Stimulated activated CD8-positive, alpha-beta memory T cell treated with anti-CD3 and anti-CD28 coated beads, Interleukin-2, amount 100 ng/mL, for 48 hours (primary cell): ENCODE measurements at regions not wholly inside any gene's neighbourhood (a gene's known extent, or its start where the extent isn't known, plus 50 kb on each side); places are given as distances from the start of the nearest gene placed in this dataset.
"Not testable (repeated sequence)": the region's sequence is repeated elsewhere in the genome, so short reads cannot be mapped to it uniquely, and the experiment has no call there.

ENCODE experiments used
- DNase-seq, 2 donors: peaks; one replicate each; pipeline ENCODE4 v3.0.0-alpha.2; 2020; ENCODE audit warnings: low read depth in 2 of 2

DNA sequence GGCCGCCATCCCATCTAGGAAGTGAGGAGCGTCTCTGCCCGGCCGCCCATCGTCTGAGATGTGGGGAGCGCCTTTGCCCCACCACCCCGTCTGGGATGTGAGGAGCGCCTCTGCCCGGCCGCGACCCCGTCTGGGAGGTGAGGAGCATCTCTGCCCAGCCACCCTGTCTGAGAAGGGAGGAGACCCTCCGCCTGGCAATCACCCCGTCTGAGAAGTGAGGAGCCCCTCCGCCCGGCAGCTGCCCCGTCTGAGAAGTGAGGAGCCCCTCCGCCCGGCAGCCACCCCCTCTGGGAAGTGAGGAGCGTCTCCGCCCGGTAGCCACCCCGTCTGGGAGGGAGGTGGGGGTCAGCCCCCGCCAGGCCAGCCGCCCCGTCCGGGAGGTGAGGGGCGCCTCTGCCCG lies 194.2 kb upstream of the FBXL4 start:
- DNase-seq = not testable (repeated sequence)

DNA sequence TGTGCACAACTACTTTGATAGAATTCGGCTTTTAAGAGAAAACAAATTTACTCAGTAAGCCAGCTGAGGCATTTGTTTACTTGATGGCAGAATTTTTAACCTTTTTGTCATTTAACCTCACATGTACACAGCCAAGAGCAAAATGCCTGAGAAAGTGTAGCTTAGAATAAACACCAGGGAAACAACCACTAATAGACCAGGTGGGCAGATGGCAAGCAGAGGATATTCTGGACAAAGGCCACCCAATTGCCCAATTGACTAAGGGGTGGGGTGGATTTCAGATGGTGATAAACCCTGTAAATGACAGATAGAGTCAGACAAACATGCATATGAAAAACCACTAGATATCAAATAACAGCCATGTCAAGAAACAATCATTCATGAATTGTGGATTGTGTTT lies 190.7 kb upstream of the FBXL4 start:
- no peak for DNase-seq

GRCh38 chr6:99137314-99137713 lies 189.6 kb upstream of the FBXL4 start:
- no peak for DNase-seq

- DNase-seq = no peak
Observed at GRCh38 chr6:99136488-99136887, 188.7 kb upstream of the FBXL4 start.

- DNase-seq = no peak
Observed at GRCh38 chr6:99132026-99132635, 184.4 kb upstream of the FBXL4 start.

DNA sequence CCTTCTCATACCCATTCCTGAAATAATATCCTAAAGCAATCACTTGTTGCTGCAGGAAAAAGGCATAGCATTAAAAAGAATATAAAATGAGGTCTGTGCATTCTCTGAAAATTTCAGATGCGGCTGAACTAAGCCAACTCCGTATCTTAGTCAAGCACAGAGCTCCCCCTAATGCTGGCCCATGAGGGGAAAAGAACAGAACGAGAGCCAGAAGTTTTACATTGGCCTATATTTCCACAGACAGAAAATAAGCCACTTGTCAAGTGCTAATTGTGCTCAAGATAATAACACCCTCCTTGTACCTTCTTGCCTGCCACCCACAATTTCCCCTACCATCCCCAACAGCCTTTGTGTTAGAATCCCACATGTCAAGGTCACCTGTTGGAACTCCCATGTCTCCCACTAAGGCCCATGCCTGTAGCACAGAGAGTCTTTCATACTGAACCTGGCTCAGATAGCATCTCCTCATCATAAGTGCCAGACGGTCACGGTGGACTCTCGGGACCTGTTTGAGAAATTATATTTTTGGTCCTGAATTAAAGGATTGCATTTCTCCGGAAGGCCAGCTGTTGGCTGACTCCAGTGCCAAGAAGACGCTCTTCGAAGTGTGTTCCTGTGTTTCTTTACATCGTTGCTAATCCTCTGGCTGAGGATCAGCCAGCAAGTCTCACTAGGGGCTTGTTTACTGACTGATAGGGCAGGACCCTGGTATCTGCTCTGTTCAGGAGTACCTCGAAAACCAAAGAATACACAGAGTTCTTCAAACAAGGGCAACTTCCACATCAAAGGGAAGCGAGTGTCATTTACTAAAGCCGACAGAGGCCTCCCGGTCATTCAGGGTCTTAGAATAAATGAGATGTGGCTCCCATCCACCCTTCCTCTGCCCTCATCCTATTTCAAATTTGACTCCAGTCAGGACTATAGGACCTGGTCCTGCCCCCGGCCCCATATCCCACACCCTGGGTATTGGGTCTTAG lies 183.4 kb upstream of the FBXL4 start:
- DNase-seq = no peak

- no peak for DNase-seq
Observed at GRCh38 chr6:99129835-99130234, 182.1 kb upstream of the FBXL4 start.

- no peak for DNase-seq
Observed at GRCh38 chr6:99121748-99122147, 174.0 kb upstream of the FBXL4 start.

DNA sequence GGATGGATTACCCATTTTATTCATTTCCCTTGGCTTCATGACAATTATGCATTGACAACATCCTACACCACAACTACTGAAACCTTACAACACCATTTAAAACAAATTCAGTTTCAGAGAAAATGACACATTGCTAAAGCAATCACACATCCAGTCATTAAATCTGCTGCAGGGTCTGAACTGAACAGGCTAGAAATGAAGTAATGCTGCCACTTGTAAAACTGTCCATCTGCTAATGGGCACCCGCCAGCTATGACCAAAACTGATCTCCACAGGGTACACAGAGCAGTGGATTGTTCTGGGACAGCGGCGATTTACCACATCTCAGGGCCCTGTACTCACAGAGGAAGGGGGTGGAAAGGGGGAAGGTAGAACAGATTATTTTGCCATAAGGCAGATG lies 172.9 kb upstream of the FBXL4 start:
- DNase-seq = no peak

- no peak for DNase-seq
Observed at GRCh38 chr6:99119109-99120031, 171.6 kb upstream of the FBXL4 start.

DNA sequence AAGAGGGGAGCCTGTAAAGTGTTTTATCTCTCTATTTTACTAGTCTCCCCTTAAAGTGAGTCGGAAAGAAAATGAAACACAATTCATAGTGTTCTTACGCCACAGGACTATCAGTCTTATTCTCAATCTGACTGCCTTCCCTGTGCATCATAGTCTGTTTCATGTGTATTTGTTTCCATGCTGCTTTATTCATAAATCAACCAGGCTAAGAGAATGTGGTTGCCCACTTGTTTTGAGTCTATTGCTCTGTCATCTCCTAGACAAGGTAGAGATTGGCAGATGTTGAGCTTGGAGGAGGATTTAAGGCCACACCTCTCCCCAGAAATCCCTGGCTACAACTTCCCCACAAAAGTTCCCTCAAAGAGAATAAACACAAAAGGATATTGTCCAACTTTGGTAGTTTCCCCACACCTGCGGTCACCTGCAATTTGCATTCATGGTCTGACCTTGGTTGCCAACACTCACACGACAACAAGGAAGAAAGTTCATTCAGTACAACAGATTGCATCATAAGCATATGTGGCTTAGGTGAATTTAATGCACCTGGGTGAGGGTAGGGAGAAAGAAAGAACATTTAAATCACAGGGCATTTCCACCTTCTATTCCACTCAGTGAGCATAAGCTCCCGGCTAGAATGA lies 167.1 kb upstream of the FBXL4 start:
- DNase-seq = no peak

- DNase-seq = no peak
Observed at GRCh38 chr6:99111590-99111989, 163.8 kb upstream of the FBXL4 start.

GRCh38 chr6:99110029-99110428 lies 162.3 kb upstream of the FBXL4 start:
- no peak for DNase-seq

DNA sequence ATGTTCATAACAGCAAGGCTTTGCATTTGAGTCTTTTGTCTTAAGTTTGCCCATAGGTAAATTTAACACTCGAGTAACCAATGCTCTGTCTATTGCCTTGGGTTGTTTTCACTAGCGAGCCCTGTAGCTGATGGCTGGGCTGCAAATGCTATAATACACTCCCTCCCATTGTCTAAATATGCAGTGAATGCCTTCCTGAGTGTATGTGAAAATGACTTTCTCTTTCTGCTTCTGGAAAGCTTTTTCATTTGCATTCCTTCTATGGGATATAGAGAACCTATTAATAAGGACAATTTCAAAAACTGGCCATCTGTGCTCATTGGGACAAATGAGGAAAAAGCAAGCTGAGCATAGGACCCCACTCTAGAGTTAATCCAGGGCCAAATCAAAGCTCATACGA lies 156.5 kb upstream of the FBXL4 start:
- no peak for DNase-seq

GRCh38 chr6:99099243-99099642 lies 151.5 kb upstream of the FBXL4 start:
- DNase-seq = no peak

- DNase-seq = no peak
Observed at GRCh38 chr6:99096170-99096569, 148.4 kb upstream of the FBXL4 start.

GRCh38 chr6:99093456-99094190 lies 145.9 kb upstream of the FBXL4 start:
- DNase-seq = no peak

DNA sequence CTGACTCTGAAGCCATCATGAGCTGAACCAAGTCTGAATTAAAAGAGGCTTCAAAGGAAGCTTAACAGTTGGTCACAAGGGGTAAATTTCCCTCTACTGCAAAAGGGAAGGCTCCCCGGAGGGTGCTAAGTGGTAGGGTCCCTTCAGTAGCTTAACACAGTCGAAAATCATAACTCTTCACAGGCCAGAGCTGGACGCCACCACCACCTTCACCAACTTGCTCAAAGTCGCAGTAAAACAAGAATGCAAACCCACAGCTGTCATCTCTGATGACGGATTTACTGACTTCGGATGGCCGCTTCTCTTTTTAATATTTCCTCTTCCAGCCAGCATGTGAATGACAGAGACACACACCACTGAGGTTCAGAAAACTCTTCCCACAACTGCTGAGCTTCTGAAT lies 144.7 kb upstream of the FBXL4 start:
- DNase-seq = no peak

GRCh38 chr6:99091985-99092384 lies 144.2 kb upstream of the FBXL4 start:
- no peak for DNase-seq

- no peak for DNase-seq
Observed at GRCh38 chr6:99080191-99080590, 132.4 kb upstream of the FBXL4 start.

DNA sequence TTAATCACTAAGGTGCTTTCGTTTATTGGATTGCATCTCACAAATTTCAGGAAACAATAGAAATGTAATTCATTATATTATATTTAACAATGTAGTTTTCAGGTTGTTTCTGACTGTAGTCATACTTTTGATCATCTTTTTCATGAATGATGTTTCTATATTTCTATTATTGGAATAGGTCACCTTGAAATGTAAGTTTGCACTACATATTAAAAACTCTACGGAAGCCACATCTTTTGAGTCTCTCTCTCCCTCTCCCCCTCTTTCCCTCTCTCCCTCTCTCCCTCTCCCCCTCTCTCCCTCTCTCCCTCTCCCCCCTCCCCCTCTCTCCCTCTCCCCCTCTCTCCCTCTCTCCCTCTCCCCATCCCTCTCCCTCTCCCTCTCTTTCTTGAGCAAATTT lies 131.3 kb upstream of the FBXL4 start:
- DNase-seq = no peak
